Vagina (tissue), 2 donors: ENCODE measurements at regions not wholly inside any gene's neighbourhood (a gene's known extent, or its start where the extent isn't known, plus 50 kb on each side); places are given as distances from the start of the nearest gene placed in this dataset.

Experiments
- CTCF ChIP-seq, 3 experiments: fragments of 450-650 bp in 2 of 3; fragments of 200-600 bp in 1 of 3; sonication (generic) in 1 of 3; IDR thresholded peaks; one replicate each; pipeline ENCODE4 v1.5.1; 2017 to 2019; ENCODE audit warnings: antibody characterized with exemption in 3 of 3, mild to moderate bottlenecking in 2 of 3, moderate library complexity in 2 of 3
- POLR2A ChIP-seq, 2 donors: fragments of 450-650 bp; IDR thresholded peaks; one replicate each; pipeline ENCODE4 v1.6.1; 2017; ENCODE audit warnings: antibody characterized with exemption in 2 of 2, mild to moderate bottlenecking in 2 of 2, moderate library complexity in 2 of 2
- POLR2AphosphoS5 ChIP-seq, 2 donors: sonication (generic); formaldehyde crosslinking; IDR thresholded peaks; one replicate each; pipeline ENCODE4 v1.9.0; 2017; ENCODE audit warnings: antibody characterized with exemption in 2 of 2, mild to moderate bottlenecking in 2 of 2, low read depth in 1 of 2; ENCODE audit not compliant: insufficient read depth in 1 of 2

DNA sequence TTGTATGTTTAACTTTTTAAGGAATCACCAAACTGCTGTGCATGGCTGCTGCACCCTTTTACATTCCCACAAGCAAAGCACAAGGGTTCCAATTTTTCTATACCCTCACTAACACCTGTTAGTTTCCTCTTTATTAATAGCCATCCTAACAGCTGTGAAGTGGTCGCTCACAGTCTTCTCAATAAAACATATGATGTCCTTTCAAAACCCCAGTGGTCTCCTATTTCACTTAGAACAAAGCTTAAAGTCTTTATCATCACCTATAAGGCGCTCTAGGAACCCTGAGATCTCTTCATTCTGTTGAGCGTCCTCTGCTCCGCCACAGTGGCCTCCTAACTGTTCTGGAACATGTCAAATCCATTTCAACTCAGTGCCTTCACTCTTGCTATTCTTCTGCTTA is 400.5 kb downstream of the KLF12 start:
- TF ChIP-seq CTCF (IDR thresholded peaks at IDR 0.05) (no peak), POLR2A (IDR thresholded peaks at IDR 0.05) (no peak), POLR2AphosphoS5 (IDR thresholded peaks at IDR 0.05; ENCODE audit: insufficient read depth in 1 of 2, low read depth in 1 of 2) (no peak)
